Cerebellar nuclear complex (tissue), 1 donor: ENCODE measurements at regions not wholly inside any gene's neighbourhood (a gene's known extent, or its start where the extent isn't known, plus 50 kb on each side); places are given as distances from the start of the nearest gene placed in this dataset.
"Not testable (repeated sequence)": the region's sequence is repeated elsewhere in the genome, so short reads cannot be mapped to it uniquely, and the experiment has no call there.

Experiments
- DNase-seq, 2 experiments: peaks; one replicate each; lab custom pipeline; 2025; lab: John Stamatoyannopoulos, UW

DNA sequence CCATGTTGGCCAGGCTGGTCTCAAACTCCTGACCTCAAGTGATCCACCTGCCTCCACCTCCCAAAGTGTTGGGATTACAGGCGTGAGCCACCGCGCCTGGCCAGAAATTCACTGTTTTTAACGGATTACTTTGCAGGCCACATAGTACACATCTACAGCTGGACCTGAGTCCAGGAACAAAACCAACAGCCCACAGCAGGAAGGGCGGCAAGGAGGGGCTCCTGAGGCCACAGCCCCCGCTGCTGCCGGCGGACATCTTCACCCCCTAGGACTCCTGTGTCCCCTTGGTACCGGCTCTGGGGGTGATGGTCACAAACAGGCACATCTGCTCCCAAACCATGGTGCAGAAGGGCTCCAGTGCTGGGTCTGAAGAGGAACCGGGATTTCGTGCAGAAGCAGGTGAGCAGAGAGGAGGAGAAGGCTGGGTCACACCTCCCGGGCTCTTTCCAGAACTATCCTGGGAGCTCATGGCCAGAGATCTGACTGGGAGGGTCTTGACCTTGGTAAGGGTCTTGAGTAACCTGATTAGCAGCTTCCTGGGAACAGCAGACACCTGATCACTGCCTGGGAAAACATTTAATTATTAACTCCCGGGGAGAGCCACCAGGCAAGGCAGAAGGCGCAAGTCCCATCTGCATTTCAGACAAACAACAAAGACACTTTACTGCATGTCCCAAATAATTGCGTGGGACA lies 99.9 kb downstream of the SHANK2 start:
- not testable (repeated sequence) for DNase-seq

- DNase-seq: no peak
Measured at GRCh38 chr11:71151561-71151960, 100.8 kb downstream of the SHANK2 start.

- DNase-seq: no peak
Measured at GRCh38 chr11:71150859-71151258, 101.5 kb downstream of the SHANK2 start.

GRCh38 chr11:71148716-71149115 lies 103.7 kb downstream of the SHANK2 start:
- no peak for DNase-seq

DNA sequence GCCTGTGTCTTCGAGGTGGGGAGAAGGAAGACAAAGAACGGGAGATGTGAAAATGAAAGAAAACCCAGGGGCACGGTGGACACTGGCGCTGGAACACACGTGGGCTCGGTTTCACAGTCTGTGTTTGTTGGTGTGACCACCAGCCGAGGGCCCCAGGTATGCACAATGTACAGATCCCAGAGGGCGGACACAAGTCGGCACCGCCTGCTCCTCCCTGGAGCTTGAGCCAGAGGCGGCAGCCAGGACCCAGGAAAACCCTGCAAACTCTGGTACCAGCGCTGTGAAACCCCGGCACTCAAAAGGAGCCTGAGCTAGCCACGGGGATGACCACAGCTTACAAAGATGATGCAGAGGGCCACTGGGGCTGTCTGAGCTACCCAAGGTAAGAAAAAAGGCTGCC lies 105.0 kb downstream of the SHANK2 start:
- DNase-seq: no peak

GRCh38 chr11:71146846-71147245 lies 105.5 kb downstream of the SHANK2 start:
- no peak for DNase-seq

GRCh38 chr11:71145988-71146824 lies 106.2 kb downstream of the SHANK2 start:
- DNase-seq: no peak

- no peak for DNase-seq
Measured at GRCh38 chr11:71145368-71145767, 107.0 kb downstream of the SHANK2 start.

GRCh38 chr11:71144736-71145135 lies 107.6 kb downstream of the SHANK2 start:
- DNase-seq: no peak

GRCh38 chr11:71144010-71144409 lies 108.4 kb downstream of the SHANK2 start:
- DNase-seq: no peak

GRCh38 chr11:71140206-71140919 lies 112.0 kb downstream of the SHANK2 start:
- no peak for DNase-seq

DNA sequence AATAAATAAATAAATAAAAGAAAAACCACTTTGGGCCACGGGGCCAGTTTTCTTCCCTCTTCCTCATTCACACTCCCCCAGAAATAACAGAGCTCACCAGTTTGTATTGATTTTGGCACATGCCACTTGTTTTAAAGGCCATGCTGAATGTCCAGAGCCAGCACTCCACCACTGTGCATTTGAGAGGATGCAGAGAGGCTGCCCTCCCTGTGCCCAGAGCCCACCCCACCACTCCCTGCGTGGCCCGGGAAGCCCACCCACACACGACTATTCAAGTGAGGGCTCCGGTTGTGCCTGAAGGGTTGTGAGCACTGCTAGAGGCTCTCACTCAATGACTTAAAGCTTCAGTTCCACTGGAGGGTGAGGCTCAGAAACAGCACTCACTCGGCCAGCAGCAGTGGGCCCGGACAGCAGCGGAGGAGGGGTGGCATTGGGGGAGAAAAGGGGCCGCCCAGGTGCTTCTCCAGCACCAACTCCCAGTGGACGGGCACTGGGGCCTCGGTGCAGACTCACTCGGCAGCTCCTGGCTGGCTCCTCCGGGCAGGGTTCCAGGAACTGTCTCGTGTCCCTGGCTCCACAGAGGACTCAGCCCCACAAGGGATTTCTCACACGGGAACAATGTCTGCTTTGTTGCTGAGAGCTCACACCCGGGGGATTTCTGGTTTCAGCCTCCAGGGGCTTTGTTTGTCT lies 112.7 kb downstream of the SHANK2 start:
- DNase-seq: no peak

DNA sequence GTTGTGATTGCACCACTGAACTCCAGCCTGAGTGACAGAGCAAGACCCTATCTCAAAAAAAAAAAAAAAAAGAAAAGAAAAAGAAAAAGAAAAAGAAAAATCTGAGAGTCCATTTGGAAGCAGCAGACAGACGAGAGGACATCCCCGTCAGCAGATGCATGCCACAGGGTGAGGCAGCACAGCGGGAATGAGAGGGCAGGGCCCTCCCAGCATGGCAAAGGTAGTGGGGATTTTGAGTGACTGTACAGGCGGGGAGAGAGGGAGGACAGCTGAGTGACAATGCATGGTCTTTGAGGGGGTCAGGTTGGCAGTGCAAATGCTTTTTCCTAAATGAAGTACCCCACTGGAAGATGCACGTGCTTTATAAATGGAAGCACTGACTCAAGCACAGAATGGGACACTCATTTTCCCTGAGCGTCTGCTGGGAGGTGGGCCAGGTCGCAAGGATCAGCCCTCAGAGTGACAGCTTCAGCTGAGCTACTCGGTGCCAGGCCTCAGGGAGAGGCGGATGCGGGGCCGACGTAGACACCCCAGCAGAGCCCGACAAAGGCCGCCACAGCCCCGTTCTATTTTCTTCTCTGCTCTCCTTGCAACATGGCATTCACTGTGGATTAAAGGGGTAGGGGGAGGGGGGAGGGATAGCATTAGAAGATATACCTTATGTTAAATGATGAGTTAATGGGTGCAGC lies 113.5 kb downstream of the SHANK2 start:
- no peak for DNase-seq

GRCh38 chr11:71137376-71137775 lies 115.0 kb downstream of the SHANK2 start:
- DNase-seq: no peak

DNA sequence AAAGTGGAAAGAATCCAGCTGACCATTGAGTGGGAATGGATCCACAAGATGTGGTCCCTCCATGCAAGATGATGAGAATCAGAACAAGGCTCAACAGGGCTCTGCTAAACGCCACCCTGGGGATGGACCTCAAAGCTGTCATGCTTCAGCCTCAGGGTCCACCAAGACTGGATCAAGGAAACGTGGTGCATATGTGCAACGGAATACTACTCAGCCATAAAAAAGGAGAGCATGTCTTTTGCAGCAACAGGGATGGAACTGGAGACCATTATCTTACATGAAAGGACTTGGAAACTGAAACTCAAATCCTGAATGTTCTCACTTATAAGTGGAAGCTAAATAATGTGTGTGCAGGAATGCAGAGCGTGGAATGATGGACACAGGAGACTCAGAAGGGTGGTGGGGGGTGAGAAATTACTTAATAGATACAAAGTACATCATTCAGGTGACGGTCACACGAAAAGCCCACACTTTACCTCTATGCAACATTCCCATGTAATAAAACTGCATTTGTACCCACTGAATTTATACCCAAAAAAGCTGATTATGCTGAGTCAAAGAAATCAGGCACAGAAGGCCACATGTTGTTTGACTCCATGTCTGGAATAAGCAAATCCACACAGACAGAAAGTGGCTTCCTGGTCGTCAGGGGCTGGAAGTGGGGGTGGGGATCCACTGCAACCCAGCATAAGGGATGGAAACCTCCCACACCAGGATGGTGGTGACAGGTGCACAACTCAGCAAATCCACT lies 116.1 kb downstream of the SHANK2 start:
- no peak for DNase-seq

GRCh38 chr11:71135112-71135511 lies 117.3 kb downstream of the SHANK2 start:
- no peak for DNase-seq

- DNase-seq: no peak
Measured at GRCh38 chr11:71133946-71134345, 118.4 kb downstream of the SHANK2 start.

- DNase-seq: no peak
Measured at GRCh38 chr11:71131861-71132260, 120.5 kb downstream of the SHANK2 start.

- DNase-seq: no peak
Measured at GRCh38 chr11:71130106-71130505, 122.3 kb downstream of the SHANK2 start.

- DNase-seq: no peak
Measured at GRCh38 chr11:71129624-71130023, 122.8 kb downstream of the SHANK2 start.

GRCh38 chr11:71127806-71128205 lies 124.6 kb downstream of the SHANK2 start:
- no peak for DNase-seq
